ENCODE measurements at regions not wholly inside any gene's neighbourhood (a gene's known extent, or its start where the extent isn't known, plus 50 kb on each side); places are given as distances from the start of the nearest gene placed in this dataset.

DNA sequence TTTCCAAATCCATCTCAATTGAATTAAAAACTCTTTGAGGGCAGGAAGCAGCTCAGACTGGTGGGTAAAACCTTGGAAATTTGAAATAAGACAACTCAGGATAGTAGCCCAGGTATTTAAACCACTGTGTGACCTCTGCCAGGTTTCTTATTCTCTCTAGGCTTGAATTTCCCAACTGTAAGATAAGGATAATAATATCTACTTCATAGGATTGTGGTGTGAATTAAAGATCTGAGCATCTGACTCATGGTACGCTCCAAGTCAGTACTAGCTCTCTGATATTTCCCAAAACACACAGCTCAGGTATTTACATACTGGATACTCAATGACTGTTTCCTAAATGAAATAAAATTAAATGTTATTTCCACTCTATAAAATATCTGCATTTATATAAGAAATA is 337.2 kb downstream of the LTN1 start:
- H3K9me3 ChIP-seq, result no peaks in the 10 kb centered on the region
- H3K27me3 ChIP-seq (replicated peaks; ENCODE audit: insufficient read depth), result no peaks in the 10 kb centered on the region
- H3K4me3 ChIP-seq, result no peak overlapping the region
- H3K4me1 ChIP-seq (ENCODE audit: control insufficient read depth in 1 of 2, low read depth in 2 of 2), result no peaks in the 10 kb centered on the region
- TF ChIP-seq, protein P1, sequence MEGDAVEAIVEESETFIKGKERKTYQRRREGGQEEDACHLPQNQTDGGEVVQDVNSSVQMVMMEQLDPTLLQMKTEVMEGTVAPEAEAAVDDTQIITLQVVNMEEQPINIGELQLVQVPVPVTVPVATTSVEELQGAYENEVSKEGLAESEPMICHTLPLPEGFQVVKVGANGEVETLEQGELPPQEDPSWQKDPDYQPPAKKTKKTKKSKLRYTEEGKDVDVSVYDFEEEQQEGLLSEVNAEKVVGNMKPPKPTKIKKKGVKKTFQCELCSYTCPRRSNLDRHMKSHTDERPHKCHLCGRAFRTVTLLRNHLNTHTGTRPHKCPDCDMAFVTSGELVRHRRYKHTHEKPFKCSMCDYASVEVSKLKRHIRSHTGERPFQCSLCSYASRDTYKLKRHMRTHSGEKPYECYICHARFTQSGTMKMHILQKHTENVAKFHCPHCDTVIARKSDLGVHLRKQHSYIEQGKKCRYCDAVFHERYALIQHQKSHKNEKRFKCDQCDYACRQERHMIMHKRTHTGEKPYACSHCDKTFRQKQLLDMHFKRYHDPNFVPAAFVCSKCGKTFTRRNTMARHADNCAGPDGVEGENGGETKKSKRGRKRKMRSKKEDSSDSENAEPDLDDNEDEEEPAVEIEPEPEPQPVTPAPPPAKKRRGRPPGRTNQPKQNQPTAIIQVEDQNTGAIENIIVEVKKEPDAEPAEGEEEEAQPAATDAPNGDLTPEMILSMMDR (IDR thresholded peaks at IDR 0.05), result no peak
- ATAC-seq (ENCODE audit: insufficient number of reproducible peaks, low FRiP score, low read depth), result no peak
- DNase-seq (ENCODE audit: low spot score), result no peak
- H3K27ac ChIP-seq, result no peak overlapping the region
- no peaks in the 10 kb centered on the region for H3K36me3 ChIP-seq

- no peak overlapping the region for H3K27ac ChIP-seq
- ATAC-seq (ENCODE audit: insufficient number of reproducible peaks, low FRiP score, low read depth) (no peak), DNase-seq (ENCODE audit: low spot score) (no peak)
- TF ChIP-seq, protein P1 (IDR thresholded peaks at IDR 0.05), result no peak
- H3K27me3 ChIP-seq (replicated peaks; ENCODE audit: insufficient read depth), result no peaks in the 10 kb centered on the region
- no peak overlapping the region for H3K4me3 ChIP-seq
- no peaks in the 10 kb centered on the region for H3K4me1 ChIP-seq (ENCODE audit: control insufficient read depth in 1 of 2, low read depth in 2 of 2)
- H3K36me3 ChIP-seq, result no peaks in the 10 kb centered on the region
- no peaks in the 10 kb centered on the region for H3K9me3 ChIP-seq
Measured at GRCh38 chr21:28654406-28654805, 338.3 kb downstream of the LTN1 start.

DNA sequence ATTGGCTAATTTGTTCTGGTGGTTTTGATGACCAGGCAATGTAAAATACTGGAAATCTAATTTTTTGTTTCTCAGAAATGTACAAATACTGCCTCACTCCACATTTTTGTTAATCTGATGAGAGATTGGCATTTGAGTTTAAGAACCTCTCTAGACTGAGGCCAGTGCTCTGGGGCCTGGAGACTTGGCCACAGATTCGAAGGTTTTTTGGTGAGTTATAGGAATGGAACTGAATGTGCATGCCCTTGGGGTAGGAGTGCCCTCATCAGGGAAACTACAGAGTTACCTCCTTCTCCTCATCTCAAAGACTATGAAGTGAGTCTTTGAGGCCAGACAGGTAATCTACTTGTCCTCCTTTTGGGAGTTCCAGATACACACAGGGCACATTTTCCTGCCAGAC is 347.9 kb downstream of the LTN1 start:
- H3K36me3 ChIP-seq, result no peaks in the 10 kb centered on the region
- no peaks in the 10 kb centered on the region for H3K9me3 ChIP-seq
- H3K27me3 ChIP-seq (replicated peaks; ENCODE audit: insufficient read depth), result no peaks in the 10 kb centered on the region
- H3K27ac ChIP-seq, result no peak overlapping the region
- ATAC-seq (ENCODE audit: insufficient number of reproducible peaks, low FRiP score, low read depth), result no peak
- no peak for DNase-seq (ENCODE audit: low spot score)
- H3K4me3 ChIP-seq, result no peak overlapping the region
- TF ChIP-seq, protein P1 (IDR thresholded peaks at IDR 0.05), result no peak
- H3K4me1 ChIP-seq (ENCODE audit: control insufficient read depth in 1 of 2, low read depth in 2 of 2), result peaks cover 3 to 6% of the 10 kb centered on the region in 2 donors

DNA sequence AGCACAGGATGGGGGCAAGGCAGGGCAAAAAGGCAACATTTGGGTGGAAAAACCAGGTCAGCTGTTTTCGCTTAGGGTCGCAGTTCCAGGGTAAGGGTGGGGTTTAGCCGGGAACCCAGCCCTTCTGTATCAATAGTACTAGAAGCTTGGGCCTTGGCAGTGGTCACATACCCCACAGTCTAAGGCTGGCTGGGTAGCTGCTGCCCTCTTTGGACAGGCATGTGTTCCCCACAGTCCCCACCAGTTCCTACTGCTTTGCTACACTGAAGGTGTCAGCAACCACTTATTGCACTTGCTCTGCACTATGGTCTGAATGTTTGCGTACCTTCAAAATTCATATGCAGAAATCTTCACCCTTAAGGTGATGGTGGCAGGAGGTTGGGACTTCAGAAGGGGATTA is 349.8 kb downstream of the LTN1 start:
- H3K36me3 ChIP-seq, result no peaks in the 10 kb centered on the region
- H3K4me1 ChIP-seq (ENCODE audit: control insufficient read depth in 1 of 2, low read depth in 2 of 2), result peaks cover 3 to 11% of the 10 kb centered on the region in 2 donors
- H3K27ac ChIP-seq, result no peak overlapping the region
- H3K27me3 ChIP-seq (replicated peaks; ENCODE audit: insufficient read depth), result no peaks in the 10 kb centered on the region
- ATAC-seq (ENCODE audit: insufficient number of reproducible peaks, low FRiP score, low read depth) (no peak), DNase-seq (ENCODE audit: low spot score) (no peak)
- H3K9me3 ChIP-seq, result no peaks in the 10 kb centered on the region
- H3K4me3 ChIP-seq, result no peak overlapping the region
- TF ChIP-seq, protein P1 (IDR thresholded peaks at IDR 0.05), result no peak

DNA sequence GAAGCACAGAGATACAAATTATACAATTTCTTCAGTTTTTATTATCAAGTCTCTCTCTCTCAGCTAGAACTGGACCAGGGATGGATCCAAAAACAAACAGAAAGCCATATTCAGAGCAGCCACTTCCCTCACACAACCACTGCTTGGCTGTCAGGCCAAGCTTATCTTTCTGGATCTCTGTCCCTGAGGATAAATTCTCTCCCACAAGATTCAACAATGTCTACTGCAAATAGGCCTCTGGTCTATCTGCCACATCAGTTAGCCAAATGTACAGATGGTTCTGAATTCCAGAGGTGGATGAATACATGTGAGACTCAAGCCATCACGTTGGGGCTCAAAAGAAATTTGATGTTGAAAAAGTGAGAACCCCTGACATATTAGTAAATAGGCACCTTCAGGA is 350.9 kb downstream of the LTN1 start:
- Histone ChIP-seq H3K27me3 (replicated peaks; ENCODE audit: insufficient read depth) (no peaks in the 10 kb centered on the region), H3K9me3 (no peaks in the 10 kb centered on the region), H3K4me1 (ENCODE audit: control insufficient read depth in 1 of 2, low read depth in 2 of 2) (peaks cover 3 to 23% of the 10 kb centered on the region in 2 donors), H3K36me3 (no peaks in the 10 kb centered on the region), H3K4me3 (no peak overlapping the region), H3K27ac (no peak overlapping the region)
- no peak for DNase-seq (ENCODE audit: low spot score)
- no peak for ATAC-seq (ENCODE audit: insufficient number of reproducible peaks, low FRiP score, low read depth)
- TF ChIP-seq, protein P1 (IDR thresholded peaks at IDR 0.05), result no peak

Measured in thoracic aorta (tissue), 2 donors.